ENCODE measurements at regions not wholly inside any gene's neighbourhood (a gene's known extent, or its start where the extent isn't known, plus 50 kb on each side); places are given as distances from the start of the nearest gene placed in this dataset.

- H3K4me1 ChIP-seq, result peaks cover 0 to 10% of the 10 kb centered on the region in 2 donors
- 44 to 57% methylated on average over 7 to 8 of the region's 10 CpGs for WGBS, 2 donors
- no peak overlapping the region for H3K27ac ChIP-seq
- H3K9me3 ChIP-seq, result no peaks in the 10 kb centered on the region
- TF ChIP-seq CTCF (IDR thresholded peaks at IDR 0.05) (no peak), POLR2A (IDR thresholded peaks at IDR 0.05) (no peak)
- H3K27me3 ChIP-seq, result no peaks in the 10 kb centered on the region
- no peak overlapping the region for H3K4me3 ChIP-seq (replicated peaks in 1 of 3)
- intact Hi-C loops (cut with DNase I), result no loop called here
- no peak for DNase-seq
- no peaks in the 10 kb centered on the region for H3K36me3 ChIP-seq
These were observed 64.7 kb upstream of the CCND1 start for GRCh38 chr11:69576069-69576782.

- intact Hi-C loops (cut with DNase I), result no loop called here
- H3K27ac ChIP-seq, result no peak overlapping the region
- no peaks in the 10 kb centered on the region for H3K27me3 ChIP-seq
- H3K36me3 ChIP-seq, result no peaks in the 10 kb centered on the region
- peaks cover 0 to 10% of the 10 kb centered on the region in 2 donors for H3K4me1 ChIP-seq
- TF ChIP-seq POLR2A (IDR thresholded peaks at IDR 0.05), result no peak
- no peak for TF ChIP-seq CTCF (IDR thresholded peaks at IDR 0.05)
- no peak overlapping the region for H3K4me3 ChIP-seq (replicated peaks in 1 of 3)
- no peak for DNase-seq
- H3K9me3 ChIP-seq, result no peaks in the 10 kb centered on the region
- 70 to 96% methylated on average over 5 of the region's 5 CpGs for WGBS, 2 donors
These were observed 62.8 kb upstream of the CCND1 start for GRCh38 chr11:69578167-69578566.

- H3K4me1 ChIP-seq, result peaks cover 0 to 10% of the 10 kb centered on the region in 2 donors
- H3K36me3 ChIP-seq, result no peaks in the 10 kb centered on the region
- H3K27ac ChIP-seq, result no peak overlapping the region
- no peaks in the 10 kb centered on the region for H3K9me3 ChIP-seq
- TF ChIP-seq POLR2A (IDR thresholded peaks at IDR 0.05), result no peak
- no peak for TF ChIP-seq CTCF (IDR thresholded peaks at IDR 0.05)
- H3K27me3 ChIP-seq, result no peaks in the 10 kb centered on the region
- WGBS, 2 donors, result 82 to 89% methylated on average over 4 of the region's 4 CpGs
- no peak for DNase-seq
- H3K4me3 ChIP-seq (replicated peaks in 1 of 3), result no peak overlapping the region
- intact Hi-C loops (cut with DNase I), result no loop called here
These were observed 60.4 kb upstream of the CCND1 start for GRCh38 chr11:69580529-69580928.

GRCh38 chr11:69582756-69583467 lies 58.0 kb upstream of the CCND1 start:
- intact Hi-C loops (cut with DNase I), result no loop called here

More at GRCh38 chr11:69582756-69583467, 58.0 kb upstream of the CCND1 start:
- H3K4me3 ChIP-seq (replicated peaks in 1 of 3), result no peak overlapping the region
- no peaks in the 10 kb centered on the region for H3K9me3 ChIP-seq
- H3K4me1 ChIP-seq, result no peaks in the 10 kb centered on the region
- H3K36me3 ChIP-seq, result no peaks in the 10 kb centered on the region
- TF ChIP-seq POLR2A (IDR thresholded peaks at IDR 0.05), result no peak
- TF ChIP-seq CTCF (IDR thresholded peaks at IDR 0.05), result no peak
- DNase-seq, result no peak
- no peaks in the 10 kb centered on the region for H3K27me3 ChIP-seq
- 74 to 88% methylated on average over 5 of the region's 5 CpGs for WGBS, 2 donors
- H3K27ac ChIP-seq, result no peak overlapping the region
